Hepatocyte (in vitro differentiated cells): ENCODE measurements at regions not wholly inside any gene's neighbourhood (a gene's known extent, or its start where the extent isn't known, plus 50 kb on each side); places are given as distances from the start of the nearest gene placed in this dataset.

Experiments used
- EZH2 ChIP-seq: fragments of 200-600 bp; sonication (generic); IDR thresholded peaks from 2 replicates; pipeline ENCODE4 v1.6.1; 2016; ENCODE audit warnings: antibody characterized with exemption, mild to moderate bottlenecking, borderline replicate concordance
- EZH2phosphoT487 ChIP-seq: fragments of 200-600 bp; sonication (generic); IDR thresholded peaks from one replicate; pipeline ENCODE4 v1.6.1; 2018; ENCODE audit warnings: antibody characterized with exemption, mild to moderate bottlenecking, low read depth, moderate library complexity; ENCODE audit not compliant: unreplicated experiment, severe bottlenecking
- TF ChIP-seq, protein P1 (sequence below): fragments of 200-600 bp; sonication (generic); IDR thresholded peaks from 2 replicates; pipeline ENCODE4 v1.5.1; 2016; ENCODE audit warnings: antibody characterized with exemption, mild to moderate bottlenecking; ENCODE audit not compliant: poor library complexity

DNA sequence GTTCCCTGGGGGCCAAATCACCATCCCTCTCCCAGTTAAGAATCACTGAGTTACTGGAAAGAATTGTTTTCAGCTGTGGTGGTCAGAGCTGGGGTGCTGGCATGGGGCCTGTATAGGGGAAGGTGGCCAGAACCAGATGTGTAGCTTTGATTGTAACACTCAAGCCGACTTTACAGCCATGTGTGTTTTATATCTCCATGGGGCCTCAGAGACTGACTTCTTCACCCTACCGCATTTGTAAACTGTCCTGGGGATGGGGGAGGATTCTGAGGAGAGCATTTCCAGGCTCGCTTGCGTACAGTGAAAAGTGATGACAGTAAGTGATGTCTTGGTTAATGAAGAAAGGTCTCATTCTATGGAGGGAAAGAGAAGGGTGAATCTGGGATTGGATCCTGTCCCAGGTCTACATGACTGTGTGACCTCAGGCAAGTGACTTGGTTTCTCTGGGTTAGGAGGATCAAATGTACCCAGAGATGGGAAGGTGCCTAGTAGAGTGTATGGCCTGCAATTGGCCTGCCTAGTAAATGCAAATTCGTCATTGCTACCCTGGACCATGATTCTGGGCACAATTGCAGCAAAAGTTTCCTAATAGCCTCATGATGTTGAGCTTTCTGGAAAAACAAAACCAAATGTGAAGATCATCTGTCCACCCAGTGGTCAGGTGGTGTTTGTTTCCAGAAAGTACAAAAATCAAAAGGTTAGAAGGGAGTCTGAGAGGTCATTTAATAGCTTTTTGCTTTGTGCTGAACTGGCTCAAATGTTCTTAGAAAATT, 49.7 kb upstream of the RCC2 start:
- TF ChIP-seq, protein P1, sequence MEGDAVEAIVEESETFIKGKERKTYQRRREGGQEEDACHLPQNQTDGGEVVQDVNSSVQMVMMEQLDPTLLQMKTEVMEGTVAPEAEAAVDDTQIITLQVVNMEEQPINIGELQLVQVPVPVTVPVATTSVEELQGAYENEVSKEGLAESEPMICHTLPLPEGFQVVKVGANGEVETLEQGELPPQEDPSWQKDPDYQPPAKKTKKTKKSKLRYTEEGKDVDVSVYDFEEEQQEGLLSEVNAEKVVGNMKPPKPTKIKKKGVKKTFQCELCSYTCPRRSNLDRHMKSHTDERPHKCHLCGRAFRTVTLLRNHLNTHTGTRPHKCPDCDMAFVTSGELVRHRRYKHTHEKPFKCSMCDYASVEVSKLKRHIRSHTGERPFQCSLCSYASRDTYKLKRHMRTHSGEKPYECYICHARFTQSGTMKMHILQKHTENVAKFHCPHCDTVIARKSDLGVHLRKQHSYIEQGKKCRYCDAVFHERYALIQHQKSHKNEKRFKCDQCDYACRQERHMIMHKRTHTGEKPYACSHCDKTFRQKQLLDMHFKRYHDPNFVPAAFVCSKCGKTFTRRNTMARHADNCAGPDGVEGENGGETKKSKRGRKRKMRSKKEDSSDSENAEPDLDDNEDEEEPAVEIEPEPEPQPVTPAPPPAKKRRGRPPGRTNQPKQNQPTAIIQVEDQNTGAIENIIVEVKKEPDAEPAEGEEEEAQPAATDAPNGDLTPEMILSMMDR = no peak
- no peak for TF ChIP-seq EZH2
- no peak for TF ChIP-seq EZH2phosphoT487
